ENCODE measurements at regions not wholly inside any gene's neighbourhood (a gene's known extent, or its start where the extent isn't known, plus 50 kb on each side); places are given as distances from the start of the nearest gene placed in this dataset.

GRCh38 chr10:56662765-56663447, 301.8 kb upstream of the ZWINT start:
- TF ChIP-seq CREB5 (CRISPR knock-in tag; IDR thresholded peaks at IDR 0.05; ENCODE audit: low read depth), result no peak
- TF ChIP-seq ISL1 (CRISPR knock-in tag; IDR thresholded peaks at IDR 0.05), result no peak
- no peak for TF ChIP-seq TCF4 (CRISPR knock-in tag; IDR thresholded peaks at IDR 0.05; ENCODE audit: borderline replicate concordance)
- no peak for TF ChIP-seq PATZ1 (CRISPR knock-in tag; IDR thresholded peaks at IDR 0.05; ENCODE audit: borderline replicate concordance)
- TF ChIP-seq ZFP3 (CRISPR knock-in tag; IDR thresholded peaks at IDR 0.05), result no peak
- no peak for TF ChIP-seq ZC3H10 (CRISPR knock-in tag; IDR thresholded peaks at IDR 0.05)
- no peak for TF ChIP-seq ESRRG (CRISPR knock-in tag; IDR thresholded peaks at IDR 0.05)
- no peak for TF ChIP-seq ARNTL (CRISPR knock-in tag; IDR thresholded peaks at IDR 0.05; ENCODE audit: borderline replicate concordance, low read depth)
